Neural progenitor cell (in vitro differentiated cells): ENCODE measurements at regions not wholly inside any gene's neighbourhood (a gene's known extent, or its start where the extent isn't known, plus 50 kb on each side); places are given as distances from the start of the nearest gene placed in this dataset.

ENCODE experiments used
- DNase-seq: peaks from one replicate; pipeline ENCODE4 v3.0.0-alpha.2; 2016; ENCODE audit warnings: low spot score
- H2AFZ ChIP-seq: fragments of 200-600 bp; sonication (generic); replicated peaks from 2 replicates; pipeline ENCODE4 v1.6.1; 2016; ENCODE audit warnings: antibody characterized with exemption
- H3F3A ChIP-seq: fragments of 200-600 bp; sonication (generic); 2 replicates; pipeline ENCODE4 v1.6.1; 2016; ENCODE audit warnings: antibody characterized with exemption, low read depth
- H3K27ac ChIP-seq: fragments of 200-600 bp; sonication (generic); 2 replicates; pipeline ENCODE4 v1.5.1; 2016; ENCODE audit warnings: mild to moderate bottlenecking
- H3K27me3 ChIP-seq: fragments of 200-600 bp; sonication (generic); 2 replicates; pipeline ENCODE4 v1.6.1; 2016; ENCODE audit warnings: mild to moderate bottlenecking, moderate library complexity
- H3K36me3 ChIP-seq: fragments of 200-600 bp; sonication (generic); 2 replicates; pipeline ENCODE4 v1.5.1; 2016
- H3K4me1 ChIP-seq: fragments of 200-600 bp; sonication (generic); 2 replicates; pipeline ENCODE4 v1.6.1; 2016; ENCODE audit warnings: mixed run types
- H3K4me2 ChIP-seq: fragments of 200-600 bp; sonication (generic); 2 replicates; pipeline ENCODE4 v1.6.1; 2016
- H3K4me3 ChIP-seq: fragments of 200-600 bp; sonication (generic); 2 replicates; pipeline ENCODE4 v1.5.1; 2016
- H3K79me2 ChIP-seq: fragments of 200-600 bp; sonication (generic); 2 replicates; pipeline ENCODE4 v1.6.1; 2016; ENCODE audit warnings: low read depth
- H3K9ac ChIP-seq: fragments of 200-600 bp; sonication (generic); 2 replicates; pipeline ENCODE4 v1.6.1; 2016
- H3K9me3 ChIP-seq: fragments of 200-600 bp; sonication (generic); 2 replicates; pipeline ENCODE4 v1.5.1; 2016; ENCODE audit warnings: low read depth
- H4K20me1 ChIP-seq: fragments of 200-600 bp; sonication (generic); 2 replicates; pipeline ENCODE4 v1.6.1; 2016; ENCODE audit warnings: low read depth
- H3K27ac Mint-ChIP-seq: 3 replicates; pipeline ENCODE4 v1.8.0; 2021; ENCODE audit warnings: mixed read lengths
- H3K27me3 Mint-ChIP-seq: 2 replicates; pipeline ENCODE4 v1.8.0; 2022; ENCODE audit warnings: low read depth, mild to moderate bottlenecking, inconsistent platforms, moderate library complexity, mixed read lengths; ENCODE audit not compliant: insufficient read depth
- H3K36me3 Mint-ChIP-seq: 3 replicates; pipeline ENCODE4 v1.8.0; 2021; ENCODE audit warnings: mixed read lengths
- H3K4me1 Mint-ChIP-seq: 3 replicates; pipeline ENCODE4 v1.8.0; 2021; ENCODE audit warnings: mixed read lengths
- H3K4me3 Mint-ChIP-seq: 3 replicates; pipeline ENCODE4 v1.8.0; 2021; ENCODE audit warnings: mild to moderate bottlenecking, moderate library complexity, mixed read lengths
- H3K9me3 Mint-ChIP-seq: 3 replicates; pipeline ENCODE4 v1.8.0; 2020; ENCODE audit warnings: mixed read lengths
- EZH2 ChIP-seq: fragments of 200-600 bp; sonication (generic); IDR thresholded peaks from 2 replicates; pipeline ENCODE4 v1.6.1; 2017; ENCODE audit warnings: antibody characterized with exemption, mild to moderate bottlenecking, moderate library complexity
- EZH2phosphoT487 ChIP-seq: fragments of 200-600 bp; sonication (generic); IDR thresholded peaks from 2 replicates; pipeline ENCODE4 v1.6.1; 2017; ENCODE audit warnings: antibody characterized with exemption
- TF ChIP-seq, protein P1 (sequence below): fragments of 200-600 bp; sonication (generic); IDR thresholded peaks from 2 replicates; pipeline ENCODE4 v1.5.1; 2017; ENCODE audit warnings: antibody characterized with exemption, mild to moderate bottlenecking

DNA sequence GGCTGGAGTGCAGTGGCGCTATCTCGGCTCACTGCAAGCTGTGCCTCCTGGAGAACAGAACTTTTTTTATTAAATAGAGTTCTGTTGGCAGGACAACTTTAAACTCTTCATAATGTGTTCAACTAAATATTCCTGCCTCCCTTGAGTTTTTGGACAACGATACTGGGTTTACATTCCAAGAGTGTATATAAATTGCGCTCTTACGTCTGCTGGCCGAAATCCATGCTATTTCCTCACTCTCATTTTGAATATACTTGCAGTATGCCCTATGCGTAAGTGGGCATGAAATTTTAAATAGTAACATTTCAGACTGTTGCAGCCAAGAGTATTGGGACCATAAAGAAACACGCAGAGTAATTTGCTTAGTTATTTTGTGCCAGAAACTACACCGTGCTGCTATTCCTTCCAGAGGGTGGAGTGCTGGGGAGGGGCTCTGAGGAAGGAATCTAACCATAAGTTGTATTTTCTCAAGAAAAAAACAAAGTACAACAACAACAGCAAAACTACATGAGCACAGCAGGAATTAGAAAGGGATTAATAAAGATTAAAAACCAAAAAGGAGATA, 480.0 kb downstream of the NLGN4X start:
- Mint-ChIP-seq H3K27me3 (peaks cover 2% of the 10 kb centered on the region), H3K27ac (no peak overlapping the region), H3K9me3 (peaks cover 5% of the 10 kb centered on the region), H3K4me1 (no peaks in the 10 kb centered on the region), H3K4me3 (no peak overlapping the region), H3K36me3 (no peaks in the 10 kb centered on the region)
- H3K79me2 ChIP-seq = no peaks in the 10 kb centered on the region
- TF ChIP-seq, protein P1, sequence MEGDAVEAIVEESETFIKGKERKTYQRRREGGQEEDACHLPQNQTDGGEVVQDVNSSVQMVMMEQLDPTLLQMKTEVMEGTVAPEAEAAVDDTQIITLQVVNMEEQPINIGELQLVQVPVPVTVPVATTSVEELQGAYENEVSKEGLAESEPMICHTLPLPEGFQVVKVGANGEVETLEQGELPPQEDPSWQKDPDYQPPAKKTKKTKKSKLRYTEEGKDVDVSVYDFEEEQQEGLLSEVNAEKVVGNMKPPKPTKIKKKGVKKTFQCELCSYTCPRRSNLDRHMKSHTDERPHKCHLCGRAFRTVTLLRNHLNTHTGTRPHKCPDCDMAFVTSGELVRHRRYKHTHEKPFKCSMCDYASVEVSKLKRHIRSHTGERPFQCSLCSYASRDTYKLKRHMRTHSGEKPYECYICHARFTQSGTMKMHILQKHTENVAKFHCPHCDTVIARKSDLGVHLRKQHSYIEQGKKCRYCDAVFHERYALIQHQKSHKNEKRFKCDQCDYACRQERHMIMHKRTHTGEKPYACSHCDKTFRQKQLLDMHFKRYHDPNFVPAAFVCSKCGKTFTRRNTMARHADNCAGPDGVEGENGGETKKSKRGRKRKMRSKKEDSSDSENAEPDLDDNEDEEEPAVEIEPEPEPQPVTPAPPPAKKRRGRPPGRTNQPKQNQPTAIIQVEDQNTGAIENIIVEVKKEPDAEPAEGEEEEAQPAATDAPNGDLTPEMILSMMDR = no peak
- no peaks in the 10 kb centered on the region for H3K36me3 ChIP-seq
- H3K9ac ChIP-seq = no peak overlapping the region
- no peaks in the 10 kb centered on the region for H3F3A ChIP-seq
- no peak overlapping the region for H2AFZ ChIP-seq
- H3K4me3 ChIP-seq = no peak overlapping the region
- no peaks in the 10 kb centered on the region for H4K20me1 ChIP-seq
- H3K4me2 ChIP-seq = no peak overlapping the region
- H3K4me1 ChIP-seq = no peaks in the 10 kb centered on the region
- H3K27ac ChIP-seq = no peak overlapping the region
- no peaks in the 10 kb centered on the region for H3K27me3 ChIP-seq
- no peaks in the 10 kb centered on the region for H3K9me3 ChIP-seq
- no peak for DNase-seq

DNA sequence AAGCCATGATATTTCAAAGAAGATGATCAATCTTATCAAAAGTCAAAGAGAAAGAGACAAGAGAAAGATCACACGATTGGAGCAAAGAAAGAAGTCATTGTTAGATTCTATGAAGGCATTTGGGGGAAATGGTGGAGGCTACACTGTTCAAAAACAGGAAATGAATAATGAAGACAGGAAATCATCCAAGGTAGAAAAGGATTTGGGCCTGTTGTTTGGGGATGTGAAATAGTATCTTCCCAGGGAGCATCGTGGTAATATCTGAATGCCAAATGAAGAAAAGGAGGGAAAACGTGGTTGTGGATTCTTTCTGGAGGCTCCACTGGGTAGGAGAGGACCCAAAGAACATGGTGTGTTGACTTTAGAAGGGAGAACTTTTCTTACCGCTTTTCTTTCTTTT, 482.4 kb downstream of the NLGN4X start:
- H3K27me3 Mint-ChIP-seq = no peaks in the 10 kb centered on the region
- no peaks in the 10 kb centered on the region for H3K9me3 Mint-ChIP-seq
- H3K4me1 ChIP-seq = no peaks in the 10 kb centered on the region

DNA sequence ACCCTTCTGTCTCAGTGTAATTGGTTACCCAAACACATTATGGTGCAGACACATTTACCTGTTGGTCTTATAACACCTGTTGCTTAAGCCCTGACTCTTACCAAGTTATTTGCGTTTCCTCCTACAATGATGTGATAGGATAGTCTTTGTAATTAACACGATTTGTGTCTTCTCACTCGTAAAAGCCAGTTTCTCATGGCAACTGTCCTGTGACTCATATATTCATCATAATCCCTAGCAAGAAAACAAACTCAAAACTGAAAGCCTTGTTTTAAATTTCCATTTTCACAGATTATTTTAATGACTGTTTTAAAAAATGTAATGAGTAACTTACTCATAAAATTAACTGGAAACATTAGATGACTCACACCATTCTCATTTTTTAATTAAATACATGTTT, 495.2 kb downstream of the NLGN4X start:
- no peak overlapping the region for H3K4me2 ChIP-seq
- H3K27me3 ChIP-seq = no peaks in the 10 kb centered on the region

More for the DNA sequence above, 482.4 kb downstream of the NLGN4X start:
- H3K9me3 ChIP-seq = no peaks in the 10 kb centered on the region
- H4K20me1 ChIP-seq = no peaks in the 10 kb centered on the region
- H3K4me3 ChIP-seq = no peak overlapping the region
- no peaks in the 10 kb centered on the region for H3K36me3 Mint-ChIP-seq
- no peak for DNase-seq
- no peak overlapping the region for H3K4me3 Mint-ChIP-seq
- no peaks in the 10 kb centered on the region for H3K36me3 ChIP-seq
- TF ChIP-seq EZH2 (no peak), EZH2phosphoT487 (no peak)
- TF ChIP-seq, protein P1 = no peak
- H3K27ac ChIP-seq = no peak overlapping the region
- H3K27ac Mint-ChIP-seq = peak overlapping the region; percentile 76
- no peaks in the 10 kb centered on the region for H3K79me2 ChIP-seq
- no peak overlapping the region for H2AFZ ChIP-seq
- no peak overlapping the region for H3K9ac ChIP-seq
- peaks cover 7% of the 10 kb centered on the region for H3K4me1 Mint-ChIP-seq
- no peaks in the 10 kb centered on the region for H3K27me3 ChIP-seq
- no peaks in the 10 kb centered on the region for H3F3A ChIP-seq
- no peak overlapping the region for H3K4me2 ChIP-seq

More for the DNA sequence above, 495.2 kb downstream of the NLGN4X start:
- Histone ChIP-seq H3K79me2 (no peaks in the 10 kb centered on the region), H2AFZ (no peak overlapping the region), H3K4me1 (no peaks in the 10 kb centered on the region), H3K4me3 (no peak overlapping the region), H3K9me3 (no peaks in the 10 kb centered on the region), H3K9ac (no peak overlapping the region), H3F3A (no peaks in the 10 kb centered on the region), H3K27ac (no peak overlapping the region), H3K36me3 (no peaks in the 10 kb centered on the region), H4K20me1 (no peaks in the 10 kb centered on the region)
- H3K4me3 Mint-ChIP-seq = no peak overlapping the region
- peaks cover 2% of the 10 kb centered on the region for H3K27me3 Mint-ChIP-seq
- TF ChIP-seq EZH2 = no peak
- no peak for TF ChIP-seq EZH2phosphoT487
- TF ChIP-seq, protein P1 = no peak
- H3K9me3 Mint-ChIP-seq = peaks cover 5% of the 10 kb centered on the region
- DNase-seq = no peak
- no peak overlapping the region for H3K27ac Mint-ChIP-seq
- H3K36me3 Mint-ChIP-seq = no peaks in the 10 kb centered on the region
- no peaks in the 10 kb centered on the region for H3K4me1 Mint-ChIP-seq
